ENCODE measurements at regions not wholly inside any gene's neighbourhood (a gene's known extent, or its start where the extent isn't known, plus 50 kb on each side); places are given as distances from the start of the nearest gene placed in this dataset.

DNA sequence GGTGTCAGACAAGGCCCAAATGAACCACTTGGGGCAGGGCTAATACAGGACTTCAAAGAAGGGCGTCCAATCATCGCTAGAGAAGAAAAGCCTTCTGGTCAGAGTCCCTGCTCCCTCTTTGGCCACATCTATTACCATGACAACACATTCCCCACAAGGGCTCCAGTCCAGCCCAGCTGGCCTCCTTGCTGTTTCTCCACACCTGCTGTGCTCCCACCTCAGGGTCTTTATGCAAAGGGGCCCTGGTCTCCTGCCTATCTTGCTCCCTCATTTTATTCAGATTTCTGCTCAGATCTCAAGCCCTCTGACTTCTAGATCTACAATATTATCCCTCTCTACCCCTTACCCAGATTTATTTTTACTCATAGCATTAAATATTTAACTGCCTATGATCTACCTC, 58.0 kb upstream of the KIRREL3 start:
- DNase-seq (ENCODE audit: low spot score in 2 of 2): no peak
- no peaks in the 10 kb centered on the region for H3K4me1 ChIP-seq
- no peak overlapping the region for H3K27ac ChIP-seq
- TF ChIP-seq, protein P1, sequence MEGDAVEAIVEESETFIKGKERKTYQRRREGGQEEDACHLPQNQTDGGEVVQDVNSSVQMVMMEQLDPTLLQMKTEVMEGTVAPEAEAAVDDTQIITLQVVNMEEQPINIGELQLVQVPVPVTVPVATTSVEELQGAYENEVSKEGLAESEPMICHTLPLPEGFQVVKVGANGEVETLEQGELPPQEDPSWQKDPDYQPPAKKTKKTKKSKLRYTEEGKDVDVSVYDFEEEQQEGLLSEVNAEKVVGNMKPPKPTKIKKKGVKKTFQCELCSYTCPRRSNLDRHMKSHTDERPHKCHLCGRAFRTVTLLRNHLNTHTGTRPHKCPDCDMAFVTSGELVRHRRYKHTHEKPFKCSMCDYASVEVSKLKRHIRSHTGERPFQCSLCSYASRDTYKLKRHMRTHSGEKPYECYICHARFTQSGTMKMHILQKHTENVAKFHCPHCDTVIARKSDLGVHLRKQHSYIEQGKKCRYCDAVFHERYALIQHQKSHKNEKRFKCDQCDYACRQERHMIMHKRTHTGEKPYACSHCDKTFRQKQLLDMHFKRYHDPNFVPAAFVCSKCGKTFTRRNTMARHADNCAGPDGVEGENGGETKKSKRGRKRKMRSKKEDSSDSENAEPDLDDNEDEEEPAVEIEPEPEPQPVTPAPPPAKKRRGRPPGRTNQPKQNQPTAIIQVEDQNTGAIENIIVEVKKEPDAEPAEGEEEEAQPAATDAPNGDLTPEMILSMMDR (IDR thresholded peaks at IDR 0.05): no peak
- H3K27me3 ChIP-seq: no peaks in the 10 kb centered on the region
- no peaks in the 10 kb centered on the region for H3K9me3 ChIP-seq
- H3K36me3 ChIP-seq: no peaks in the 10 kb centered on the region
- intact Hi-C loops (cut with DNase I): no loop called here
- H3K4me3 ChIP-seq: no peak overlapping the region

DNA sequence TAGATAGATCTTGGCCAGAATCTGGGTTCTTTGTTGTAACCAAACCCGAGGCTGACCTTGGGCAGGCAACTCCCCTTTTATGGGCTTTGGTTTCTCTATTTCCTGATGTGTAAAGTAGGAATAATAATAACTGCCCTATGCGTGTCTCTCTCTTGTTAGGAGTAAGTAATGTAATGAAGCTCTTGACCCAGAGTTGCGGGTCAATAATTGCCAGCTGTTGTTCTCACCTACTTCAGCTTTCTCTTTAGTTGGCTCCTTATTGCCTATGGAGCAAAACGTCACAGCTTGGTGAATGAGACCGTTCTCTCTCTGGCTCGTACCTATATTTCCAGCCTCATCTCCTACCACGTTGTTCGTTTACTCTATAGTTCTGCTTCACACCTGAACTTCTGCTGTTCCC, 56.6 kb upstream of the KIRREL3 start:
- DNase-seq (ENCODE audit: low spot score in 2 of 2): no peak
- Histone ChIP-seq H3K4me3 (no peak overlapping the region), H3K36me3 (no peaks in the 10 kb centered on the region), H3K27me3 (no peaks in the 10 kb centered on the region), H3K9me3 (no peaks in the 10 kb centered on the region), H3K4me1 (no peaks in the 10 kb centered on the region), H3K27ac (no peak overlapping the region)
- intact Hi-C loops (cut with DNase I): no loop called here
- TF ChIP-seq, protein P1 (IDR thresholded peaks at IDR 0.05): no peak

DNA sequence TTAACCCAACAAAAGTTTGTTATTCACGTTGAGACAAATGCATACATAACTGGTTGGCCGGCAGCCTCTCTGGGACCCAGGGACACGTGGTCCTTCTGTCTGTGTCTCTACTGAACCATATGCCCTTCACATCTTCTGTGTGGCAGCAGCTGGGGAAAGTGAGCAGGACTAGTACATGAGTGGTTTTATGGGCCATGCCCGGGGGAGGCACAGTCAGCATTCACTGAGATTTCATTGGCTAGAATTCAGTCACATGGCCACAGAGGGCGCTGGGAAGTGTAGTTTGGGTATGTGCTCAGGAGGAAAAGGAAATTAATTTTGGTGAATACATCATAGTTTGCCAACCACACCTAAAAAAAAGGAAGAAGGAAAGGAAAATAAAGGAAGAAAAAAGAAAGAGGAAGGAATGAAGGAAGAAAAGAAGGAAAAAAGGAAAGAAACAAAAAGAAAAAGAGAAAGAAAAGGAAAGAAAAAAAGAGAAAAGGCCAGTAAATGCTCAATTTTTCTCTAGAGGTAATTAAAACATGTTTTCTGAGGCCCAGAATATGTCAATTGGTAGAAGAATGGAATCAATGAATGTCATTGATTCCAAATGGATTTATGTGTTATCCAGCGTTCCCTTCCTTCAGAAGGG, 55.9 kb upstream of the KIRREL3 start:
- no peak overlapping the region for H3K4me3 ChIP-seq
- TF ChIP-seq, protein P1 (IDR thresholded peaks at IDR 0.05): no peak
- intact Hi-C loops (cut with DNase I): loop anchor here (1.0 kb wide), 1 partner anchor 18 kb away; no protein-coding TSS in a partner anchor
- no peaks in the 10 kb centered on the region for H3K36me3 ChIP-seq
- H3K9me3 ChIP-seq: no peaks in the 10 kb centered on the region
- no peak overlapping the region for H3K27ac ChIP-seq
- DNase-seq (ENCODE audit: low spot score in 2 of 2): no peak
- H3K27me3 ChIP-seq: no peaks in the 10 kb centered on the region
- H3K4me1 ChIP-seq: no peaks in the 10 kb centered on the region

DNA sequence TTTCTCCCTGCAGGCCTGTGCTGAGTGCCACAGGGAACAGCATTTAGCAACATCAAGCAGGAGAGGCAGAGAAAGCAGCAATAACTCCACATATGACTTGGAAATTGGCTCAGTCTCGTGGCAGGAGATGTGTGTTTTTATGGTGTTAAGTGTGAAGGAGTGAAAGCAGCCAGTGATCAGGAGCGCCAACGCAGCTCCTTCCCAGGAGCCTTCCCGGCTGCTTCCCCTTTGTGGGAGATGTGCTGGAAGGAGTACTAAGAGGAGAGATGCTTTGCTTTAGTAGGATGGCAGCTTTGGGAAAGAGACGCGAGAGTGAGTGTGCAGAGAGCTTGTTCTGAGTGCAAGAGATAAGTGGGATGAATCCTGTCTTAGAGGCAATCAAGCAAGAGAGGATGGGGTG, 54.7 kb upstream of the KIRREL3 start:
- H3K27ac ChIP-seq: no peak overlapping the region
- no peaks in the 10 kb centered on the region for H3K36me3 ChIP-seq
- intact Hi-C loops (cut with DNase I): no loop called here
- H3K9me3 ChIP-seq: no peaks in the 10 kb centered on the region
- H3K4me1 ChIP-seq: no peaks in the 10 kb centered on the region
- H3K4me3 ChIP-seq: no peak overlapping the region
- TF ChIP-seq, protein P1 (IDR thresholded peaks at IDR 0.05): no peak
- DNase-seq (ENCODE audit: low spot score in 2 of 2): no peak
- H3K27me3 ChIP-seq: no peaks in the 10 kb centered on the region

DNA sequence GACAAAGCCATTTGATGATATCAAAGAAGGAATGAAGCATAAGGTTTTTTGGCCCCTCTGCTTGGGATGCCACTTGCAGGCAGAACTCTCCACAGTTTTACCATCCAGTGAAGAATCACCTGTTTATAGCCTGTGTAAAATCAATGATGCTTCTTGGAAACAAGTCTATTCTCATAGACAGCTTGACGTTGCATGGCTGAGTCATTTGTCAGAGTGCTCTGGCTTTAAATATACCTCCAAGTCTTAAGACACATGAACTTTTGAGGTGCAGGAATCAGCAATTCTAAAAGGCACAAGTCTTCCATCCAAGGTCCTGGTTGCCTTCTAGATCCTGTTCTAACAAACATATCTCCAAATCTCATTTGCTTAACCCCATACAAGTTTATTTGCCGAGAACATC, 53.6 kb upstream of the KIRREL3 start:
- no peak overlapping the region for H3K27ac ChIP-seq
- no peaks in the 10 kb centered on the region for H3K27me3 ChIP-seq
- TF ChIP-seq, protein P1 (IDR thresholded peaks at IDR 0.05): no peak
- no peaks in the 10 kb centered on the region for H3K36me3 ChIP-seq
- H3K4me3 ChIP-seq: no peak overlapping the region
- H3K4me1 ChIP-seq: no peaks in the 10 kb centered on the region
- intact Hi-C loops (cut with DNase I): no loop called here
- no peak for DNase-seq (ENCODE audit: low spot score in 2 of 2)
- no peaks in the 10 kb centered on the region for H3K9me3 ChIP-seq

DNA sequence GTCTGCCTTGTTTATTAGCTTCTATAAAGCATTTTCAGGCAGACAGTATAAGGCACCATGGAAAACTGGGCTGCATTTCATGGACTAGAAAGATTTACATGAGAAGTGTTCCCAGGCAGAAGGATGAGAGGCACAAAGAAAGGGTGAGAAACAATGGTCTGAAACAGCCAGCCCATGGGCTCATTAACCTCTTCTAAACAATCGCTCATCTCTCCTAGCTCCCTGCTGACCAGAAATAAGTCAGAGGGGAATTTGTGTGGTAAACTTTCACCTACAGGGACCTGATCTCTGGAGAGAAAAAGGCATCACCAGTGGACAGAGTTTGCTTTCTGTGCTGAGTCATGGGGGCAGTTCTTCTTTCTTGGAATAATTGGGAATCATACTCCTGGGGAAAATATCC, 51.8 kb upstream of the KIRREL3 start:
- H3K4me1 ChIP-seq: no peaks in the 10 kb centered on the region
- H3K27me3 ChIP-seq: no peaks in the 10 kb centered on the region
- intact Hi-C loops (cut with DNase I): no loop called here
- H3K36me3 ChIP-seq: no peaks in the 10 kb centered on the region
- DNase-seq (ENCODE audit: low spot score in 2 of 2): no peak
- no peaks in the 10 kb centered on the region for H3K9me3 ChIP-seq
- TF ChIP-seq, protein P1 (IDR thresholded peaks at IDR 0.05): no peak
- H3K27ac ChIP-seq: no peak overlapping the region
- no peak overlapping the region for H3K4me3 ChIP-seq
